ENCODE measurements at regions not wholly inside any gene's neighbourhood (a gene's known extent, or its start where the extent isn't known, plus 50 kb on each side); places are given as distances from the start of the nearest gene placed in this dataset.

- no peak for TF ChIP-seq EZH2phosphoT487 (IDR thresholded peaks at IDR 0.05; ENCODE audit: borderline replicate concordance, low read depth, low read length)
- TF ChIP-seq CTCF (conservative IDR thresholded peaks at IDR 0.05; ENCODE audit: low read length), result no peak
- ChIA-PET POLR2A (no interaction called here), CTCF (ENCODE audit: unreplicated experiment) (no interaction called here)
- Histone ChIP-seq H3K9me2 (ENCODE audit: insufficient read depth, low read length) (no peaks in the 10 kb centered on the region), H3K4me3 (ENCODE audit: low read depth, low read length, poor library complexity, severe bottlenecking) (no peak overlapping the region), H4K20me1 (ENCODE audit: insufficient read depth, low read length) (no peaks in the 10 kb centered on the region), H2AFZ (ENCODE audit: low read length) (no peak overlapping the region), H3K4me1 (ENCODE audit: insufficient read depth, low read length, poor library complexity, severe bottlenecking) (no peaks in the 10 kb centered on the region), H3K4me2 (ENCODE audit: low read length) (no peak overlapping the region), H3K27ac (ENCODE audit: low read depth, low read length, poor library complexity, severe bottlenecking) (no peak overlapping the region), H3K9me3 (ENCODE audit: low read length) (no peaks in the 10 kb centered on the region), H3K36me3 (ENCODE audit: insufficient read depth, low read length) (no peaks in the 10 kb centered on the region), H3K79me2 (ENCODE audit: insufficient read depth, low read depth, low read length) (no peaks in the 10 kb centered on the region)
- no peak for DNase-seq (ENCODE audit: low spot score)
- intact Hi-C loops (cut with micrococcal nuclease; ENCODE audit: unreplicated experiment), result no loop called here
- BruUV-seq (replicated peaks), result no TSS peak
These were observed 133.7 kb downstream of the KLHL28 start for GRCh38 chr14:44828023-44828422.

- Histone ChIP-seq H3K36me3 (ENCODE audit: insufficient read depth, low read length) (no peaks in the 10 kb centered on the region), H2AFZ (ENCODE audit: low read length) (no peak overlapping the region), H3K79me2 (ENCODE audit: insufficient read depth, low read depth, low read length) (no peaks in the 10 kb centered on the region), H3K4me2 (ENCODE audit: low read length) (no peak overlapping the region), H3K9me3 (ENCODE audit: low read length) (no peaks in the 10 kb centered on the region), H3K27ac (ENCODE audit: low read depth, low read length, poor library complexity, severe bottlenecking) (no peak overlapping the region), H3K4me1 (ENCODE audit: insufficient read depth, low read length, poor library complexity, severe bottlenecking) (no peaks in the 10 kb centered on the region), H3K9me2 (ENCODE audit: insufficient read depth, low read length) (no peaks in the 10 kb centered on the region), H3K4me3 (ENCODE audit: low read depth, low read length, poor library complexity, severe bottlenecking) (no peak overlapping the region), H4K20me1 (ENCODE audit: insufficient read depth, low read length) (no peaks in the 10 kb centered on the region)
- no peak for DNase-seq (ENCODE audit: low spot score)
- intact Hi-C loops (cut with micrococcal nuclease; ENCODE audit: unreplicated experiment), result no loop called here
- TF ChIP-seq EZH2phosphoT487 (IDR thresholded peaks at IDR 0.05; ENCODE audit: borderline replicate concordance, low read depth, low read length), result no peak
- no peak for TF ChIP-seq CTCF (conservative IDR thresholded peaks at IDR 0.05; ENCODE audit: low read length)
- BruUV-seq (replicated peaks), result no TSS peak
- POLR2A ChIA-PET, result interaction anchor here (0.6 to 0.7 kb wide), 3 partner anchors 156 to 526 kb away, joined by 3 to 4 read pairs (median 4); no protein-coding TSS in a partner anchor
- CTCF ChIA-PET (ENCODE audit: unreplicated experiment), result interaction anchor here (1.0 kb wide), 1 partner anchor 27 kb away, joined by 3 read pairs; no protein-coding TSS in a partner anchor
These were observed 141.3 kb downstream of the KLHL28 start for GRCh38 chr14:44820230-44820964.

GRCh38 chr14:44814196-44814595, 147.6 kb downstream of the KLHL28 start:
- ChIA-PET CTCF (ENCODE audit: unreplicated experiment) (no interaction called here), POLR2A (interaction anchor here (1.1 to 1.6 kb wide), 2 partner anchors 10 to 23 kb away, joined by 4 read pairs; no protein-coding TSS in a partner anchor)
- no peak for DNase-seq (ENCODE audit: low spot score)
- no peaks in the 10 kb centered on the region for H4K20me1 ChIP-seq (ENCODE audit: insufficient read depth, low read length)
- no peaks in the 10 kb centered on the region for H3K79me2 ChIP-seq (ENCODE audit: insufficient read depth, low read depth, low read length)
- no peaks in the 10 kb centered on the region for H3K36me3 ChIP-seq (ENCODE audit: insufficient read depth, low read length)
- no peaks in the 10 kb centered on the region for H3K9me3 ChIP-seq (ENCODE audit: low read length)
- no peak overlapping the region for H3K4me3 ChIP-seq (ENCODE audit: low read depth, low read length, poor library complexity, severe bottlenecking)
- intact Hi-C loops (cut with micrococcal nuclease; ENCODE audit: unreplicated experiment), result no loop called here
- H3K27ac ChIP-seq (ENCODE audit: low read depth, low read length, poor library complexity, severe bottlenecking), result no peak overlapping the region
- TF ChIP-seq EZH2phosphoT487 (IDR thresholded peaks at IDR 0.05; ENCODE audit: borderline replicate concordance, low read depth, low read length), result no peak
- H3K4me2 ChIP-seq (ENCODE audit: low read length), result no peak overlapping the region
- no peaks in the 10 kb centered on the region for H3K4me1 ChIP-seq (ENCODE audit: insufficient read depth, low read length, poor library complexity, severe bottlenecking)
- H3K9me2 ChIP-seq (ENCODE audit: insufficient read depth, low read length), result no peaks in the 10 kb centered on the region
- no peak overlapping the region for H2AFZ ChIP-seq (ENCODE audit: low read length)
- no TSS peak for BruUV-seq (replicated peaks)

All from OCI-LY7 (cell line).